Chondrocyte (in vitro differentiated cells): ENCODE measurements at regions not wholly inside any gene's neighbourhood (a gene's known extent, or its start where the extent isn't known, plus 50 kb on each side); places are given as distances from the start of the nearest gene placed in this dataset.

ENCODE experiments used
- DNase-seq: peaks from one replicate; pipeline ENCODE4 v3.0.0; 2021; ENCODE audit warnings: mixed read lengths, low spot score
- H3K27ac Mint-ChIP-seq: one replicate; pipeline ENCODE4 v1.8.0; 2021; ENCODE audit warnings: mild to moderate bottlenecking, moderate library complexity, mixed read lengths; ENCODE audit not compliant: unreplicated experiment
- H3K27me3 Mint-ChIP-seq: 2 replicates; pipeline ENCODE4 v1.8.0; 2021; ENCODE audit warnings: low read depth, mixed read lengths
- H3K36me3 Mint-ChIP-seq: 2 replicates; pipeline ENCODE4 v1.8.0; 2021; ENCODE audit warnings: low read depth, mixed read lengths
- H3K4me1 Mint-ChIP-seq: 2 replicates; pipeline ENCODE4 v1.8.0; 2021; ENCODE audit warnings: low read depth, mild to moderate bottlenecking, mixed read lengths
- H3K4me3 Mint-ChIP-seq: one replicate; pipeline ENCODE4 v1.8.0; 2021; ENCODE audit warnings: mild to moderate bottlenecking, moderate library complexity, mixed read lengths; ENCODE audit not compliant: unreplicated experiment
- H3K9me3 Mint-ChIP-seq: 2 replicates; pipeline ENCODE4 v1.8.0; 2021; ENCODE audit warnings: low read depth, mixed read lengths
- TF ChIP-seq, protein P1 (sequence below): fragments of 200-600 bp; sonication (generic); IDR thresholded peaks from 2 replicates; pipeline ENCODE4 v1.5.0; 2021; ENCODE audit warnings: antibody characterized with exemption, mild to moderate bottlenecking, moderate library complexity

GRCh38 chr3:165440380-165440779 lies 244.2 kb upstream of the SLITRK3 start:
- H3K9me3 Mint-ChIP-seq: peaks cover 6% of the 10 kb centered on the region
- no peak for DNase-seq
- TF ChIP-seq, protein P1, sequence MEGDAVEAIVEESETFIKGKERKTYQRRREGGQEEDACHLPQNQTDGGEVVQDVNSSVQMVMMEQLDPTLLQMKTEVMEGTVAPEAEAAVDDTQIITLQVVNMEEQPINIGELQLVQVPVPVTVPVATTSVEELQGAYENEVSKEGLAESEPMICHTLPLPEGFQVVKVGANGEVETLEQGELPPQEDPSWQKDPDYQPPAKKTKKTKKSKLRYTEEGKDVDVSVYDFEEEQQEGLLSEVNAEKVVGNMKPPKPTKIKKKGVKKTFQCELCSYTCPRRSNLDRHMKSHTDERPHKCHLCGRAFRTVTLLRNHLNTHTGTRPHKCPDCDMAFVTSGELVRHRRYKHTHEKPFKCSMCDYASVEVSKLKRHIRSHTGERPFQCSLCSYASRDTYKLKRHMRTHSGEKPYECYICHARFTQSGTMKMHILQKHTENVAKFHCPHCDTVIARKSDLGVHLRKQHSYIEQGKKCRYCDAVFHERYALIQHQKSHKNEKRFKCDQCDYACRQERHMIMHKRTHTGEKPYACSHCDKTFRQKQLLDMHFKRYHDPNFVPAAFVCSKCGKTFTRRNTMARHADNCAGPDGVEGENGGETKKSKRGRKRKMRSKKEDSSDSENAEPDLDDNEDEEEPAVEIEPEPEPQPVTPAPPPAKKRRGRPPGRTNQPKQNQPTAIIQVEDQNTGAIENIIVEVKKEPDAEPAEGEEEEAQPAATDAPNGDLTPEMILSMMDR: no peak
- no peak overlapping the region for H3K4me3 Mint-ChIP-seq
- H3K36me3 Mint-ChIP-seq: no peaks in the 10 kb centered on the region
- no peak overlapping the region for H3K27ac Mint-ChIP-seq
- peaks cover 11% of the 10 kb centered on the region for H3K4me1 Mint-ChIP-seq
- peaks cover 3% of the 10 kb centered on the region for H3K27me3 Mint-ChIP-seq

DNA sequence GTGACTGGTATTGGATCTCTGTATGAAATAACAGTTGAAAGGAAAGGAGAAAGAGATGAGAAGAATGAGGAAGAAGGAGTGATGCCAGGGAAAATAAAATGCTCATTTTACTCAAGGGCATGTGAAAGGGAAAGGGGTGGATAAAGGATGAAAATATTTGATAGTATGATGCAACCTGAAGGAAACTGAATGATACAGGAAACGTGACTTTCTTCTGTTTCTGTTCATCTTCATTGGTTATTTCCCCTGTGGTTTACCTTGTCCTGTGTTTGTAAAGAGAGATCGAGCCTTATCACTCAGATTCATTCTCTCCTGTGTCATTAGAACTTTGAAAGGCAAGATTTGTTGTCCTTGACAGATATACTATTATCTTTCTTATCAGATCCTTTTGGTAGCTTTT lies 243.6 kb upstream of the SLITRK3 start:
- peaks cover 3% of the 10 kb centered on the region for H3K27me3 Mint-ChIP-seq
- peak overlapping the region; percentile 59 for H3K27ac Mint-ChIP-seq
- H3K4me1 Mint-ChIP-seq: peaks cover 11% of the 10 kb centered on the region
- TF ChIP-seq, protein P1: no peak
- peaks cover 6% of the 10 kb centered on the region for H3K9me3 Mint-ChIP-seq
- DNase-seq: no peak
- no peaks in the 10 kb centered on the region for H3K36me3 Mint-ChIP-seq
- no peak overlapping the region for H3K4me3 Mint-ChIP-seq

- no peak overlapping the region for H3K4me3 Mint-ChIP-seq
- no peak overlapping the region for H3K27ac Mint-ChIP-seq
- peaks cover 2% of the 10 kb centered on the region for H3K27me3 Mint-ChIP-seq
- TF ChIP-seq, protein P1: no peak
- no peaks in the 10 kb centered on the region for H3K36me3 Mint-ChIP-seq
- peaks cover 3% of the 10 kb centered on the region for H3K4me1 Mint-ChIP-seq
- no peak for DNase-seq
- H3K9me3 Mint-ChIP-seq: peaks cover 31% of the 10 kb centered on the region
These were observed 238.3 kb upstream of the SLITRK3 start for GRCh38 chr3:165434516-165434915.

GRCh38 chr3:165406425-165406824 lies 210.2 kb upstream of the SLITRK3 start:
- Mint-ChIP-seq H3K4me3 (no peak overlapping the region), H3K27me3 (no peaks in the 10 kb centered on the region), H3K27ac (no peak overlapping the region), H3K9me3 (no peaks in the 10 kb centered on the region), H3K4me1 (no peaks in the 10 kb centered on the region), H3K36me3 (no peaks in the 10 kb centered on the region)
- TF ChIP-seq, protein P1: no peak
- no peak for DNase-seq

DNA sequence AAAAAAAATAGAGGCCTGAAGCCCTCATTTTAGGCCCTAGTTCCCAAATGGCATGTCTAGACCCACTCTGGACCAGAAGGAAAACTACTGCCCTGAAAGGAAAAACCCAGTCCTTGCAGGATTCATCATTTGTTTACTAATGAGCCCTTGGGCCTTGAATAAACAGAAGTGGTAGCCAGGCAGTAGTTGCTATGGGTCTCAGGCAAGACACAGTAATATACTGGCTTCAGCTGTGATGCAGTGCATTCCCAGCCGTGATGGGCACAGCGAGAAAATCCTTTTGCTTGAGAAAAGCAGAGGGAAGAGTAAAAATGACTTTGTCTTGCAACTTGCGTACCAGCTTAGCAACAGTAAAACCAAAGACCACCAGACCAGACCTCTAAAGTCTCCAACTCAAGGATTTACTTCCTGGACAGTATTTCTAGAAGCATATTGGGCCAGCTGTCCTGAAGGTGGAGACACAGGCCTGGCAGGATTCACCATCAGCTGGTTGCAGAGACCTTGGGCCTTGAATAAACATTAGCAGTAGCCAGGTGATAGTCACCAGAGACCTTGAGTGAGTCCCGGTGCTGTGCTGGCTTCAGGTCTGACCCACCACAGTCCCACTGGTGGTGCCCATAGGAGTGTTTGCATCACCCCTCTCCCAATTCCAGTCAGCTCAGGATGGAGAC lies 208.3 kb upstream of the SLITRK3 start:
- Mint-ChIP-seq H3K9me3 (no peaks in the 10 kb centered on the region), H3K4me1 (no peaks in the 10 kb centered on the region), H3K36me3 (no peaks in the 10 kb centered on the region), H3K4me3 (no peak overlapping the region), H3K27me3 (no peaks in the 10 kb centered on the region), H3K27ac (no peak overlapping the region)
- DNase-seq: no peak
- TF ChIP-seq, protein P1: no peak
